GM19324 (cell line): ENCODE measurements at regions not wholly inside any gene's neighbourhood (a gene's known extent, or its start where the extent isn't known, plus 50 kb on each side); places are given as distances from the start of the nearest gene placed in this dataset.

Source experiments
- ATAC-seq: cut with Tn5 transposase; IDR thresholded peaks from one replicate; pipeline ENCODE4 v1.9.1; 2021; ENCODE audit warnings: mild to moderate bottlenecking, moderate library complexity; ENCODE audit not compliant: unreplicated experiment, low FRiP score

- ATAC-seq = no peak
Observed at GRCh38 chrX:109841869-109842579, 109.0 kb upstream of the ACSL4 start.

GRCh38 chrX:109842611-109843010 is 109.6 kb upstream of the ACSL4 start:
- ATAC-seq = no peak

- ATAC-seq = no peak
Observed at GRCh38 chrX:109843963-109844751, 111.1 kb upstream of the ACSL4 start.

- ATAC-seq = no peak
Observed at GRCh38 chrX:109844986-109845385, 111.9 kb upstream of the ACSL4 start.

GRCh38 chrX:109845996-109846395 is 112.9 kb upstream of the ACSL4 start:
- ATAC-seq = no peak

GRCh38 chrX:109847257-109848187 is 114.5 kb upstream of the ACSL4 start:
- no peak for ATAC-seq

GRCh38 chrX:109848461-109849050 is 115.5 kb upstream of the ACSL4 start:
- ATAC-seq = peak; percentile 92

- no peak for ATAC-seq
Observed at GRCh38 chrX:109854096-109854495, 121.0 kb upstream of the ACSL4 start.

- no peak for ATAC-seq
Observed at GRCh38 chrX:109855501-109855900, 122.4 kb upstream of the ACSL4 start.

GRCh38 chrX:109856974-109857373 is 123.9 kb upstream of the ACSL4 start:
- no peak for ATAC-seq

GRCh38 chrX:109857584-109858228 is 124.6 kb upstream of the ACSL4 start:
- ATAC-seq = no peak

GRCh38 chrX:109858602-109859341 is 125.7 kb upstream of the ACSL4 start:
- no peak for ATAC-seq

- ATAC-seq = no peak
Observed at GRCh38 chrX:109859651-109860050, 126.6 kb upstream of the ACSL4 start.

- ATAC-seq = no peak
Observed at GRCh38 chrX:109862433-109862832, 129.4 kb upstream of the ACSL4 start.

- ATAC-seq = no peak
Observed at GRCh38 chrX:109863811-109864210, 130.8 kb upstream of the ACSL4 start.

GRCh38 chrX:109871121-109871888 is 131.6 kb upstream of the TMEM164 start:
- ATAC-seq = no peak

- ATAC-seq = no peak
Observed at GRCh38 chrX:109872021-109872732, 130.7 kb upstream of the TMEM164 start.

GRCh38 chrX:109873574-109873973 is 129.3 kb upstream of the TMEM164 start:
- ATAC-seq = no peak
